Activated T-helper 17 cell treated with anti-CD3 and anti-CD28 coated beads, Interleukin-2, amount 50 U/mL, for 72 hours (primary cell): ENCODE measurements at regions not wholly inside any gene's neighbourhood (a gene's known extent, or its start where the extent isn't known, plus 50 kb on each side); places are given as distances from the start of the nearest gene placed in this dataset.

Experiments used
- ATAC-seq: fragments of 150-1000 bp; cut with Tn5 transposase; replicated peaks from 2 replicates; pipeline ENCODE4 v1.10.0; 2021; ENCODE audit warnings: mild to moderate bottlenecking, moderate library complexity
- H3K27ac Mint-ChIP-seq: one replicate; pipeline ENCODE4 v1.8.0; 2022; ENCODE audit warnings: mixed read lengths
- H3K27me3 Mint-ChIP-seq: one replicate; pipeline ENCODE4 v1.8.0; 2022; ENCODE audit warnings: mixed read lengths
- H3K36me3 Mint-ChIP-seq: one replicate; pipeline ENCODE4 v1.8.0; 2022; ENCODE audit warnings: low read depth, mild to moderate bottlenecking, mixed read lengths
- H3K4me1 Mint-ChIP-seq: one replicate; pipeline ENCODE4 v1.8.0; 2022; ENCODE audit warnings: mixed read lengths
- H3K4me3 Mint-ChIP-seq: one replicate; pipeline ENCODE4 v1.8.0; 2022; ENCODE audit warnings: mild to moderate bottlenecking, mixed read lengths
- H3K9me3 Mint-ChIP-seq: one replicate; pipeline ENCODE4 v1.8.0; 2022; ENCODE audit warnings: mixed read lengths

DNA sequence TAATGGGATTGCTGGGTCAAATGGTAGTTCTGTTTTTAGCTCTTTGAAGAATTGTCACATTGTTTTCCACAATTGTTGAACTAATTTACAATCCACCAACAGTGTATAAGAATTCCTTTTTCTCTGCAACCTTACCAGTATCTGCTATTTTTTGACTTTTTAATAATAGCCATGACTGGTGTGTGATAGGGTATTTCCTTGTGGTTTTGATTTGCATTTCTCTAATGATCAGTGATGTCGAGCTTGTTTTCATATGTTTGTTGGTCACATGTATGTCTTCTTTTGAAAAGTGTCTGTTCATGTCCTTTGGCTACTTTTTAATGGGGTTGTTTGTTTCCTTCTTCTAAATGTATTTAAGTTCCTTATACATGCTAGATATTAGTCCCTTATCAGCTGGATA is 322.3 kb downstream of the CDH2 start:
- peaks cover 13% of the 10 kb centered on the region for H3K9me3 Mint-ChIP-seq
- no peak overlapping the region for H3K27ac Mint-ChIP-seq
- H3K27me3 Mint-ChIP-seq = no peaks in the 10 kb centered on the region
- no peak overlapping the region for H3K4me3 Mint-ChIP-seq
- ATAC-seq = no peak
- H3K4me1 Mint-ChIP-seq = no peaks in the 10 kb centered on the region
- no peaks in the 10 kb centered on the region for H3K36me3 Mint-ChIP-seq

DNA sequence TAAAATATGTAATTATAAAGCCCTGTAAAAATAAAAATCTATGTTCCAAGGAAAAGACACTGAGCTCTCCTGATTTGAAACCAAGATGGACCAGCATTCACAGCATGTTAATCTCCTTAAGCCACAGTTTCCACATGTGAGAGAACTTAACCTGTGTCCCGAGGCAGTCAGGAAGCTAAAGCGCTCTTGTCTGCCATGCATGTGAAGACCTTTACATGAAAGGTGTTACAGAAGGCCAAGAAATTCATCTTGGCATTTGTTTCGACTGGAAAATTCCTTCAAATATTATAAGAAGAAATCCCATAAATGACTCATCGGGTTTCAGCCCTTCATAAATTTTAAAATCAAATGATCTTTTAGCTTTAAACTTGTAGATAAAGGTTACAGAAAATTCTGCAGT is 328.6 kb downstream of the CDH2 start:
- Mint-ChIP-seq H3K4me1 (no peaks in the 10 kb centered on the region), H3K4me3 (no peak overlapping the region), H3K36me3 (no peaks in the 10 kb centered on the region), H3K27ac (no peak overlapping the region), H3K27me3 (no peaks in the 10 kb centered on the region), H3K9me3 (peaks cover 28% of the 10 kb centered on the region)
- no peak for ATAC-seq

DNA sequence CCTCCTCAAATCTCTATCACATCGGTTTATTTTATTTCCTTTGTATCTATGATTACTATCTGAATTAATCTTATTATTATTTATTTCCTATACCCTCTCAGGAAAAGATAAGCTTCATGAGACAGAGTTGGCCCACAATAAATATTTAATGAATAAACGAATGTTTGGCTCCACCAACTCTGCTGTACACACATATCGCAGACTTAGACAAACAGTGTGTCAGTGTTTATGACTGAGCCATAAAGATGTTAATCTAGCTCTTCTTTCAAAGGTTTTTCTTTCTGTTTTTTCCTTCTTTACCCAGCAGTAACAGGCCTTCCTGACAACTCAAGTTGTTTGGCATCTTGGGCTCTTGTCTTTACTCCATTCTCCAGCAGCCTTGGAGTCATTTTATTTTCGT is 329.5 kb downstream of the CDH2 start:
- H3K4me3 Mint-ChIP-seq = no peak overlapping the region
- no peak for ATAC-seq
- H3K9me3 Mint-ChIP-seq = peaks cover 26% of the 10 kb centered on the region
- H3K27ac Mint-ChIP-seq = no peak overlapping the region
- no peaks in the 10 kb centered on the region for H3K27me3 Mint-ChIP-seq
- H3K36me3 Mint-ChIP-seq = no peaks in the 10 kb centered on the region
- H3K4me1 Mint-ChIP-seq = no peaks in the 10 kb centered on the region

DNA sequence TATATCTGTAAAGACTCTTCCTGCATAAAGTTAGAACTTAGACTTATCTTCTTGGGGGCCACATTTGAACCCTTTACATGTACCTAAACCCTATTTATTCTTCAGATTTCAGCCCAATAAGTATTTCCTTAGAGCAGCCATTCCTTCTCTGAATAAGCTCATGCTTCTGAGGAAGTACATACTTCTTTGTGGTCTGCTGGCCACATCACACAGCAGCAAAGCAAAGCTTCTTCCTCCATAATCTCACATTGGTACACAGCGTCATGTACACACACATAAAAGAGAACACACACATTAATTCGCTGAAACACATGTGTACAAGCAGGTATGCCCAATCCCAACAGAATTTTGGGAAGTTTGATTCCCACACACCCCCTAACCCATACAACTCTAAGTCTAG is 331.0 kb downstream of the CDH2 start:
- no peaks in the 10 kb centered on the region for H3K27me3 Mint-ChIP-seq
- H3K27ac Mint-ChIP-seq = no peak overlapping the region
- H3K4me3 Mint-ChIP-seq = no peak overlapping the region
- peaks cover 32% of the 10 kb centered on the region for H3K9me3 Mint-ChIP-seq
- no peaks in the 10 kb centered on the region for H3K36me3 Mint-ChIP-seq
- H3K4me1 Mint-ChIP-seq = no peaks in the 10 kb centered on the region
- ATAC-seq = no peak

DNA sequence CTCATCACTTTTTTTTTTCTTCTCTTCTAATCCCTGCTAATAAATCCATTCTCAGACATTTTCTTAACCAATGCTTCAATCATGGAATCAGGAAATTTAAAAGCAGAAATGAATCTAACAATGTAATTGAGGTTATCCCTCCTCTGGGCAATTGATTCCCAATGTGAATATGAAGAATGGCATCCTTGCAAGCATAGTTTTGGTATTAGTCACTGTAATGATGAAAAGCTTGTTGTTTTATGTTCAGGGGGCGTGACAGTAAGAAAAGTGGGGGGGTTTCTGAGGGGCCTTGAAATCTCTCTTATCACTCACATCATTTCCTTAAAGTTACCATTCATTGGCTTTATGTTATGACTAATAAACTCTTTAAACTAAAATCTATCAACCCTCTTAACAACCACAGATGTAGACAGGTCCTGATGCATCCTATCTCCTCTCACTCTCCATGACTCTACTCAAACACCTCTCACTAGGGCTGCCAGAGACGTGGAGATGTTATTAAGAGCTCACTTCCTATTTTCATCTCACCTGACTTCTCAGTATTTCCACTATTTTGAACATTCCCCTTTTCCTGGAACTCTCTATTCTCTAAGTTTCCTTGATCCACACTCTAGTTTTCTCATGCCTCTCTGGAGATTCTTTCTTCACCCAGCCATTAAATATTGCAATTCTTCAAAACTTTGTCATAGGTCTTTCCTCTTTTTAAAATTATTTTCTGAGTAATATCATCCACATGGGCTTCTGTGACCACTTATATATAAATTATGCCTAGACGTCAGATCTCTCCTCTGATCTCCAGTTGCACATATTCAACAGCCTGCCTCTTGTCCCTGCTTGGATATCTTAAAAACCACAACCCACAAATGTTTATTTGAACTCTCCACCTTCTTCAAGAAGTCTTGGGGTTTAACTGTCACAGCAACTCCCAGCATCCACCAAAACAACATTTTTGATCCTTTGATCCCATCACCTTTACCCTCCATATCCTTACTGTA is 332.9 kb downstream of the CDH2 start:
- no peaks in the 10 kb centered on the region for H3K4me1 Mint-ChIP-seq
- H3K36me3 Mint-ChIP-seq = no peaks in the 10 kb centered on the region
- no peak for ATAC-seq
- H3K27ac Mint-ChIP-seq = no peak overlapping the region
- no peak overlapping the region for H3K4me3 Mint-ChIP-seq
- peaks cover 24% of the 10 kb centered on the region for H3K9me3 Mint-ChIP-seq
- no peaks in the 10 kb centered on the region for H3K27me3 Mint-ChIP-seq

DNA sequence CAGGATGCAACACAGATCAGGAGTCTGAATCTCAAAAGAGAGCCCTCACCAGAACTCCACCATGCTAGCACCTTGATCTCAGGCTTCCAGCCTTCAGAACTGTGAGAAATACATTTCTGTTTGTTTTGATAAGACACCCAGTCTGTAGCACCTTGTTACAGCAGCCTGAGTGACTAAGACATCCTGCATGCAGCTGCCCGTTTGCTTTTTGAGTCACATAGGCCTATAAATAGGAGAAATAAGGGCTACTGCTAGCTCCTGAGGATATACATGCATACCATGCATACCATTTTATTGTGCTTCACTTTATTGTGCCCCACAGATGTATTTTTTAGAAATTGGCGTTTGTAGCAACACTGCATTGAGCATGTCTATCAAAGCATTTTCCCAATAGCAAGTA is 337.8 kb downstream of the CDH2 start:
- no peak for ATAC-seq
- Mint-ChIP-seq H3K27me3 (no peaks in the 10 kb centered on the region), H3K36me3 (no peaks in the 10 kb centered on the region), H3K4me1 (no peaks in the 10 kb centered on the region), H3K27ac (no peak overlapping the region), H3K9me3 (peaks cover 14% of the 10 kb centered on the region), H3K4me3 (no peak overlapping the region)

DNA sequence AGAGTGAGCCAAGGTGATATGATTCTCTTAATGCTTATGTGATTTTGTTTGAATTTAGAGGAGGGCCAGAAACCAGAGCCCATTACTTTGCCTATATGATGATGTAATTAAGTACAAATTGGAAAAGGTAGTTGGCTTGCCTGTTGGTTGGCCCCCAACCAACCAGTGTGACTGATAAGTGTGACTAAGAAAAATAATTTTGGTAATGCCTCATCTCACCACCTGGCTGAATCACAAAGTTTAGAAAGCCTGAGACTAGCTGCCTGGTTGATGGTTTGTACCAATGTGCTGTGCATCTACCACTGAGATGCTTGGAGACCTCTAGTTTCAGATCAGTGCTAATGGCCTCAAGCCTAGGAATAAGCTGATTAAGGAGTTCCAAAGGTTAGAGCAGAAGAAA is 338.7 kb downstream of the CDH2 start:
- Mint-ChIP-seq H3K36me3 (no peaks in the 10 kb centered on the region), H3K4me3 (no peak overlapping the region), H3K27me3 (no peaks in the 10 kb centered on the region), H3K27ac (no peak overlapping the region), H3K9me3 (peaks cover 16% of the 10 kb centered on the region), H3K4me1 (no peaks in the 10 kb centered on the region)
- no peak for ATAC-seq

DNA sequence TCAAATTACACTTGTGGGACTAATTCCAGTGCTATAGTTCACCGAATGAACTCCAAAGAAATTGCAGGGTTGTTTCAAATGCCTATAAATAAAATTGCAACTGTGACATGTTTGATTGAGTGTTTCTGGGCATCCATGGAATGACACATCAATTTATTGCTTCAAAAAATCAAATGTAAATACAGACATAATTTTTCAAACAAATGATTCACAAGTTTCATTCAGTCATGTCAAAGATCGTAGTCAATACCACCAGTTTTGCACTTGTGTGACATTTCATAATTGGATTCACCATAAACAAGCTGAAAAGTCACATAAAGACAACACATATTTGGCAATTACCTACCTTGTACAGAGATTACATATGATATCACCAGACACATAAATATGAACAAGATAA is 350.8 kb downstream of the CDH2 start:
- H3K9me3 Mint-ChIP-seq = peaks cover 22% of the 10 kb centered on the region
- no peaks in the 10 kb centered on the region for H3K27me3 Mint-ChIP-seq
- no peaks in the 10 kb centered on the region for H3K4me1 Mint-ChIP-seq
- ATAC-seq = no peak
- H3K27ac Mint-ChIP-seq = no peak overlapping the region
- H3K36me3 Mint-ChIP-seq = no peaks in the 10 kb centered on the region
- no peak overlapping the region for H3K4me3 Mint-ChIP-seq

DNA sequence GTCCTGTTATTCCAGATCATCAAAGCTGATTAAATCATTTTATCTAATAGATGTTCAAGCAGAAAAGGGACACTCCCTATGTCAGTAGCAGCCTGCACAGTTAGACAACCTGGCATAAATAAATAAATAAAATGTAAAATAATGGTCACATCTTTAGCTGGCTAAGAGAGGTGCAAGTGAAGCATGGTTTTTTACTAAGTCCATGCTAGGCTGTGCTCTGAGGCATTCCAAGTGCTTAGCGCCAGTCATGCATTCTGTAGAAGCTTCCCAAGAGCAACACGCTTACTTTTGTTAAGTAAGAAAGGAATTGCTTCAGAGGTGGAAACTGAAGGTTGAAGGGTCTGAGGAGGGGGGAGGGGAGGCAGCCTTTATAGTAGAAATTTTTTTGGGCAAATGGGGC is 351.2 kb downstream of the CDH2 start:
- H3K36me3 Mint-ChIP-seq = no peaks in the 10 kb centered on the region
- H3K27me3 Mint-ChIP-seq = no peaks in the 10 kb centered on the region
- ATAC-seq = no peak
- H3K4me3 Mint-ChIP-seq = no peak overlapping the region
- peaks cover 22% of the 10 kb centered on the region for H3K9me3 Mint-ChIP-seq
- H3K27ac Mint-ChIP-seq = no peak overlapping the region
- no peaks in the 10 kb centered on the region for H3K4me1 Mint-ChIP-seq

DNA sequence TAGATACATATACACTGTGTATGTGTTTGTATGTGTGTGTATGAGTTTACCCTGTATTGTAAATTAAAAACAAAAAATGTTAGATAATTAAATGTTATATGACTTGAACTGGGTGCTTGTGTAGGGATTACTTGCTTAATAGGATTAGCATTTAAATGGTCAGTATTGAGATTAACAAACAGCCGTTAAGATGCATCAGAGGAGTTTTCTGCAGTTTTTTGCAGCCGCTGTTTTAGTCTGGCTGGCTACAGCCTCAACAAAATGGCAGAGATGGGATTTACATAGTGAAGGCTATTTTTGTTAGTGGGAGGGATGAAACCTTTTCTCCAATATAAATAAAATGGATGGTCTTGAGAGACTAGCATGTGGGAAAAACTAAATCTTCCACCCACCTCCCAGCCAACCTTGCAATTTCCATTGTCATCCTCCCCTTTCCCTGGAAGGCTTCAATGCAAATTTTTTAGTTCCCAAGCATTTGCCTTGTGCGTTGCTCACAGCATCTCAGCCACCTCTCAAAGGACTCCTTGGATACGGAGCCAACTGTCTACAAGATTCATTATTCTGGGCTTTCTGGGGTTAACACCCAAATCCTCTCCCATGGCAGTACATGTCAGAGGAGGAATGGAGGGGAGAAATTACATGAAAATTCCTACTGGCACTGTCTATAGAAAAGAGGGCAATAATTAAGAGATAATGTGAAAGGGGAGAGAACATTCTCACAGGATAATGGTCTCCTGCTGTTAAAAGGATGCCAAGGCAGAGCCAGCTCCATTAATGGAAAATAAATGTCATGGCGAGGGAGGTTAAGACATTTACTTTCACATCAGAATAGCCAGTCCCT is 351.9 kb downstream of the CDH2 start:
- Mint-ChIP-seq H3K27me3 (no peaks in the 10 kb centered on the region), H3K27ac (no peak overlapping the region), H3K36me3 (no peaks in the 10 kb centered on the region), H3K4me3 (no peak overlapping the region), H3K9me3 (peaks cover 18% of the 10 kb centered on the region), H3K4me1 (no peaks in the 10 kb centered on the region)
- ATAC-seq = no peak

DNA sequence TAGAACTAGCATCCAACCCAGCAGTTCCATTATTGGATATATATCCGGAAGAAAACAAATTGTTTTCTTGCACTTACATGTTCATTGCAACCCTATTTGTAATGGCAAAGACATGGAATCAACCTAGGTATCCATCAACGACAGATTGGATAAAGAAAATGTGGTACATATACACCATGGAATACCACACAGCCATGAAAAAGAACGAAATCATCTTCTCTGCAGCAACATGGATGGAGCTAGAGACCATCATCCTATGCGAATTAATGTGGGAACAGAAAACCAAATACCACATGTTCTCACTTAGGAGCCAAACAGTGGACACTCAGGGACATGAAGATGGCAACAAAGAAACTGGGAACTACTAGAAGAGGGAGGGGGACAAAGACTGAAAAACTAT is 352.7 kb downstream of the CDH2 start:
- no peaks in the 10 kb centered on the region for H3K4me1 Mint-ChIP-seq

DNA sequence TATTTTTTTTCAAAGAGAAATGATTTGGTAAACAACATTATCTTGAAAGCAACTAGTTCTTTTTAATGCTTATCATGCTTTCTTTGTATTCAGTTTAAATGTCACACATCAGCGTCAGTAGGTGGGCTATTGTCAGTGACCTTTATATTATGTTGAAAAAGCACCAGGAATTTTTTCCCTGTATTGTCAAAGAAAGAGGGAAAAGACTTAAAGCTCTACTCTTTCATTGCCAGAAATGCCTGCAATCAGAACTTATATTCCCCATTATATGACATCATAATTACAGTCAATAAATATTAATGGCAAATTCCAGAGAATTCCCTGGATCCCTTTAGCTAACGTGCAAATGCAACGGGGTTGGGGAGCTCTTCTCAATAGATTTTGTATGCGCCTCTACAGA is 353.9 kb downstream of the CDH2 start:
- no peaks in the 10 kb centered on the region for H3K36me3 Mint-ChIP-seq
- no peak for ATAC-seq
- H3K4me1 Mint-ChIP-seq = no peaks in the 10 kb centered on the region
- no peak overlapping the region for H3K4me3 Mint-ChIP-seq
- no peaks in the 10 kb centered on the region for H3K27me3 Mint-ChIP-seq
- H3K27ac Mint-ChIP-seq = no peak overlapping the region
- peaks cover 9% of the 10 kb centered on the region for H3K9me3 Mint-ChIP-seq

More for the DNA sequence above, 352.7 kb downstream of the CDH2 start:
- Mint-ChIP-seq H3K27me3 (no peaks in the 10 kb centered on the region), H3K36me3 (no peaks in the 10 kb centered on the region), H3K27ac (no peak overlapping the region), H3K9me3 (peaks cover 15% of the 10 kb centered on the region), H3K4me3 (no peak overlapping the region)
- no peak for ATAC-seq

DNA sequence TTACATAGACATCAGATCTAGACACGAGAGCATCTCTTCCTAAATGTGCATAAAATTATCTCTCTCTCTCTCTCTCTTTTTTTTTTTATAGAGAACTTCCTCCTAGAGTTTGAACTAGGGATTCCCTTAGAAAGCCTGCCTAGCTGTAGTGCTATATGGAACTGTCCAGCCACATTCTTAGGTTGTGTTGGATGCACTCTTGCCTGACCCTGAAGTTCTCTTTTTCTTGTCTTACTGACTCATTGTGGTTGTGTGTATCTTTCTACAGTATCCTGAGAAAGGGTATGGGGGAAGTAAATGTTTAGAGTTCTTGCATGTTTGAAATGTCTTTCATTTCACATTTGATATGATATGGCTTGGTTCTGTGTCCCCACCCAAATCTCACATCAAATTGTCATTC is 368.2 kb downstream of the CDH2 start:
- no peaks in the 10 kb centered on the region for H3K36me3 Mint-ChIP-seq
- peaks cover 14% of the 10 kb centered on the region for H3K9me3 Mint-ChIP-seq
- H3K27me3 Mint-ChIP-seq = no peaks in the 10 kb centered on the region
- no peak for ATAC-seq
- no peak overlapping the region for H3K27ac Mint-ChIP-seq
- H3K4me3 Mint-ChIP-seq = no peak overlapping the region
- no peaks in the 10 kb centered on the region for H3K4me1 Mint-ChIP-seq

DNA sequence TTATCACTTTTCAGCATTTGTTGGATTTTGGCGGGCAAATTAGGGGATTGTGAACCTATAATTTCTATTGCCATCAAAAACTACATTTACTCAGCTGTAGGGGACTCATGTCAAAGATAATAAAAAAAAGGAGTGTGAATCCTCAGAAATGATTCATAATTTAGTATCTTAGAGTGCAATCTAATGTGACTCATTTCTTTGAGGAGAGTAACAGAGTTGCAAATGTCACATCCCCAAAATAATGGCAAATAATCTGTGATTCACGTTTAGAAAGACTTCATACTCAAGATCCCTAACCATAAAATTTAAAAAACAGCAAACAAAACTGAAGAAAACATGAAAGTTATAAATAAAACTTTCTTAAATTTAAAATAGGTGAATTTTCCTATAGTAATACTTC is 373.0 kb downstream of the CDH2 start:
- no peak overlapping the region for H3K27ac Mint-ChIP-seq
- no peak for ATAC-seq
- H3K27me3 Mint-ChIP-seq = no peaks in the 10 kb centered on the region
- H3K4me1 Mint-ChIP-seq = no peaks in the 10 kb centered on the region
- H3K4me3 Mint-ChIP-seq = no peak overlapping the region
- peaks cover 9% of the 10 kb centered on the region for H3K9me3 Mint-ChIP-seq
- H3K36me3 Mint-ChIP-seq = no peaks in the 10 kb centered on the region

DNA sequence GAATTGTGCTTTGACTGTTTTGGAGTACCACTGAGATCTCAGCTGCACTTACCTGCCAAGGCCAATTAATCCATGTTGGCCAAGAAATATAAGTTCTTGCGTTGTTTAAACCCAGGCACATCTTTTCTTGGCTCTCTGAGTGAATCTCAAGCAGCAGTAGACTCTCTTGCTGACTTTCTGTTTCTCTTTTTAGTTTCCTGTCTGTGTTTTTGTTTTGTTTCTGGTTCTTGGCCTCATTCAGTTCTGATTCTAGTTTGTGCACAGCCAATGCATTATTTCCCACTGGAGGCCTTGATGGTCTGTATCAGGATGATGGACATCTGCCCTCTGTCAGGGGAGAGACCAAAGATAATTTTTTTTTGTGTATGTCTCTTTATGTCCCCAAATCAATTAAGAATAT is 379.4 kb downstream of the CDH2 start:
- no peak overlapping the region for H3K27ac Mint-ChIP-seq
- ATAC-seq = no peak
- peaks cover 7% of the 10 kb centered on the region for H3K9me3 Mint-ChIP-seq
- no peaks in the 10 kb centered on the region for H3K27me3 Mint-ChIP-seq
- no peaks in the 10 kb centered on the region for H3K36me3 Mint-ChIP-seq
- H3K4me1 Mint-ChIP-seq = no peaks in the 10 kb centered on the region
- H3K4me3 Mint-ChIP-seq = no peak overlapping the region
